ENCODE measurements at regions not wholly inside any gene's neighbourhood (a gene's known extent, or its start where the extent isn't known, plus 50 kb on each side); places are given as distances from the start of the nearest gene placed in this dataset.
"Not testable (repeated sequence)": the region's sequence is repeated elsewhere in the genome, so short reads cannot be mapped to it uniquely, and the experiment has no call there.

GRCh38 chr5:37955748-37956147 is 115.9 kb upstream of the GDNF start:
- no peak overlapping the region for H3K4me3 Mint-ChIP-seq
- ChIA-PET POLR2A (no interaction called here), CTCF (no interaction called here)
- intact Hi-C loops (cut with micrococcal nuclease), result no loop called here
- no peak overlapping the region for H3K27ac Mint-ChIP-seq
- H3K27me3 Mint-ChIP-seq, result no peaks in the 10 kb centered on the region
- peaks cover 23% of the 10 kb centered on the region for H3K9me3 Mint-ChIP-seq
- H3K4me1 Mint-ChIP-seq (ENCODE audit: low read depth), result no peaks in the 10 kb centered on the region
- no peak for DNase-seq
- no peaks in the 10 kb centered on the region for H3K36me3 Mint-ChIP-seq

- intact Hi-C loops (cut with micrococcal nuclease), result no loop called here
- Mint-ChIP-seq H3K27me3 (no peaks in the 10 kb centered on the region), H3K27ac (no peak overlapping the region), H3K36me3 (no peaks in the 10 kb centered on the region), H3K9me3 (peaks cover 16% of the 10 kb centered on the region), H3K4me3 (no peak overlapping the region), H3K4me1 (ENCODE audit: low read depth) (no peaks in the 10 kb centered on the region)
- no peak for DNase-seq
- POLR2A ChIA-PET, result no interaction called here
- CTCF ChIA-PET, result no interaction called here
Observed at GRCh38 chr5:37954561-37954960, 114.7 kb upstream of the GDNF start.

- H3K4me1 Mint-ChIP-seq (ENCODE audit: low read depth), result no peaks in the 10 kb centered on the region
- ChIA-PET CTCF (no interaction called here), POLR2A (no interaction called here)
- H3K27ac Mint-ChIP-seq, result no peak overlapping the region
- H3K9me3 Mint-ChIP-seq, result no peaks in the 10 kb centered on the region
- no peaks in the 10 kb centered on the region for H3K27me3 Mint-ChIP-seq
- no peaks in the 10 kb centered on the region for H3K36me3 Mint-ChIP-seq
- intact Hi-C loops (cut with micrococcal nuclease), result no loop called here
- no peak overlapping the region for H3K4me3 Mint-ChIP-seq
- DNase-seq, result no peak
Observed at GRCh38 chr5:37951946-37952721, 112.3 kb upstream of the GDNF start.

- H3K27me3 Mint-ChIP-seq, result no peaks in the 10 kb centered on the region
- no peak overlapping the region for H3K4me3 Mint-ChIP-seq
- H3K36me3 Mint-ChIP-seq, result no peaks in the 10 kb centered on the region
- ChIA-PET CTCF (no interaction called here), POLR2A (no interaction called here)
- intact Hi-C loops (cut with micrococcal nuclease), result no loop called here
- H3K9me3 Mint-ChIP-seq, result no peaks in the 10 kb centered on the region
- no peaks in the 10 kb centered on the region for H3K4me1 Mint-ChIP-seq (ENCODE audit: low read depth)
- DNase-seq, result no peak
- H3K27ac Mint-ChIP-seq, result no peak overlapping the region
Observed at GRCh38 chr5:37950436-37950835, 110.6 kb upstream of the GDNF start.

- Mint-ChIP-seq H3K4me3 (no peak overlapping the region), H3K9me3 (no peaks in the 10 kb centered on the region), H3K27me3 (no peaks in the 10 kb centered on the region), H3K4me1 (ENCODE audit: low read depth) (no peaks in the 10 kb centered on the region), H3K36me3 (no peaks in the 10 kb centered on the region), H3K27ac (no peak overlapping the region)
- intact Hi-C loops (cut with micrococcal nuclease), result no loop called here
- ChIA-PET POLR2A (no interaction called here), CTCF (no interaction called here)
- DNase-seq, result no peak
Observed at GRCh38 chr5:37945446-37945845, 105.6 kb upstream of the GDNF start.

GRCh38 chr5:37943136-37943535 is 103.3 kb upstream of the GDNF start:
- DNase-seq; POLR2A ChIA-PET; H3K36me3 Mint-ChIP-seq; H3K4me1 Mint-ChIP-seq (ENCODE audit: low read depth); intact Hi-C loops (cut with micrococcal nuclease); CTCF ChIA-PET; H3K27me3 Mint-ChIP-seq; H3K9me3 Mint-ChIP-seq; H3K27ac Mint-ChIP-seq; H3K4me3 Mint-ChIP-seq: not testable (repeated sequence)

- H3K4me1 Mint-ChIP-seq (ENCODE audit: low read depth), result no peaks in the 10 kb centered on the region
- no peak for DNase-seq
- CTCF ChIA-PET, result interaction anchor here (0.7 kb wide), 1 partner anchor 681 kb away, joined by 3 read pairs; no protein-coding TSS in a partner anchor
- H3K27me3 Mint-ChIP-seq, result no peaks in the 10 kb centered on the region
- H3K4me3 Mint-ChIP-seq, result no peak overlapping the region
- H3K36me3 Mint-ChIP-seq, result no peaks in the 10 kb centered on the region
- no peak overlapping the region for H3K27ac Mint-ChIP-seq
- H3K9me3 Mint-ChIP-seq, result peaks cover 6% of the 10 kb centered on the region
- intact Hi-C loops (cut with micrococcal nuclease), result no loop called here
- POLR2A ChIA-PET, result no interaction called here
Observed at GRCh38 chr5:37940931-37941623, 101.2 kb upstream of the GDNF start.

GRCh38 chr5:37938861-37939260 is 99.0 kb upstream of the GDNF start:
- ChIA-PET POLR2A (no interaction called here), CTCF (no interaction called here)
- Mint-ChIP-seq H3K27me3 (no peaks in the 10 kb centered on the region), H3K9me3 (peaks cover 6% of the 10 kb centered on the region), H3K4me1 (ENCODE audit: low read depth) (no peaks in the 10 kb centered on the region), H3K27ac (no peak overlapping the region), H3K36me3 (no peaks in the 10 kb centered on the region), H3K4me3 (no peak overlapping the region)
- DNase-seq, result no peak
- intact Hi-C loops (cut with micrococcal nuclease), result no loop called here

- Mint-ChIP-seq H3K36me3 (no peaks in the 10 kb centered on the region), H3K4me1 (ENCODE audit: low read depth) (no peaks in the 10 kb centered on the region), H3K27me3 (no peaks in the 10 kb centered on the region), H3K4me3 (no peak overlapping the region), H3K27ac (no peak overlapping the region), H3K9me3 (peaks cover 6% of the 10 kb centered on the region)
- no peak for DNase-seq
- ChIA-PET POLR2A (no interaction called here), CTCF (no interaction called here)
- intact Hi-C loops (cut with micrococcal nuclease), result no loop called here
Observed at GRCh38 chr5:37938076-37938852, 98.4 kb upstream of the GDNF start.

GRCh38 chr5:37936091-37936490 is 96.2 kb upstream of the GDNF start:
- H3K27ac Mint-ChIP-seq, result no peak overlapping the region
- no peaks in the 10 kb centered on the region for H3K27me3 Mint-ChIP-seq
- ChIA-PET POLR2A (no interaction called here), CTCF (no interaction called here)
- no peaks in the 10 kb centered on the region for H3K36me3 Mint-ChIP-seq
- intact Hi-C loops (cut with micrococcal nuclease), result no loop called here
- DNase-seq, result no peak
- no peak overlapping the region for H3K4me3 Mint-ChIP-seq
- no peaks in the 10 kb centered on the region for H3K4me1 Mint-ChIP-seq (ENCODE audit: low read depth)
- peaks cover 6% of the 10 kb centered on the region for H3K9me3 Mint-ChIP-seq

GRCh38 chr5:37933576-37933975 is 93.7 kb upstream of the GDNF start:
- DNase-seq, result no peak
- H3K4me1 Mint-ChIP-seq (ENCODE audit: low read depth), result no peaks in the 10 kb centered on the region
- no peak overlapping the region for H3K27ac Mint-ChIP-seq
- intact Hi-C loops (cut with micrococcal nuclease), result no loop called here
- H3K4me3 Mint-ChIP-seq, result no peak overlapping the region
- H3K36me3 Mint-ChIP-seq, result no peaks in the 10 kb centered on the region
- POLR2A ChIA-PET, result no interaction called here
- CTCF ChIA-PET, result no interaction called here
- peaks cover 6% of the 10 kb centered on the region for H3K9me3 Mint-ChIP-seq
- no peaks in the 10 kb centered on the region for H3K27me3 Mint-ChIP-seq

- no peaks in the 10 kb centered on the region for H3K4me1 Mint-ChIP-seq (ENCODE audit: low read depth)
- ChIA-PET POLR2A (no interaction called here), CTCF (no interaction called here)
- H3K27ac Mint-ChIP-seq, result no peak overlapping the region
- intact Hi-C loops (cut with micrococcal nuclease), result no loop called here
- DNase-seq, result no peak
- H3K4me3 Mint-ChIP-seq, result no peak overlapping the region
- no peaks in the 10 kb centered on the region for H3K36me3 Mint-ChIP-seq
- H3K9me3 Mint-ChIP-seq, result peaks cover 6% of the 10 kb centered on the region
- no peaks in the 10 kb centered on the region for H3K27me3 Mint-ChIP-seq
Observed at GRCh38 chr5:37932450-37932849, 92.6 kb upstream of the GDNF start.

- H3K36me3 Mint-ChIP-seq, result no peaks in the 10 kb centered on the region
- no peaks in the 10 kb centered on the region for H3K27me3 Mint-ChIP-seq
- H3K9me3 Mint-ChIP-seq, result no peaks in the 10 kb centered on the region
- ChIA-PET CTCF (no interaction called here), POLR2A (no interaction called here)
- no peaks in the 10 kb centered on the region for H3K4me1 Mint-ChIP-seq (ENCODE audit: low read depth)
- H3K27ac Mint-ChIP-seq, result no peak overlapping the region
- no peak overlapping the region for H3K4me3 Mint-ChIP-seq
- intact Hi-C loops (cut with micrococcal nuclease), result no loop called here
- no peak for DNase-seq
Observed at GRCh38 chr5:37931541-37931940, 91.7 kb upstream of the GDNF start.

All from activated CD4-positive, alpha-beta memory T cell treated with anti-CD3 and anti-CD28 coated beads for 36 hours (primary cell).